ENCODE measurements at regions not wholly inside any gene's neighbourhood (a gene's known extent, or its start where the extent isn't known, plus 50 kb on each side); places are given as distances from the start of the nearest gene placed in this dataset.
"Not testable (repeated sequence)": the region's sequence is repeated elsewhere in the genome, so short reads cannot be mapped to it uniquely, and the experiment has no call there.

GRCh38 chr6:138671351-138671750, 102.2 kb upstream of the CCDC28A start:
- Histone ChIP-seq H3K4me1 (ENCODE audit: low read depth, poor library complexity, severe bottlenecking) (no peaks in the 10 kb centered on the region), H3K36me3 (ENCODE audit: insufficient read depth) (no peaks in the 10 kb centered on the region), H3K79me2 (ENCODE audit: insufficient read depth, low read depth) (no peaks in the 10 kb centered on the region), H2AFZ (ENCODE audit: low read depth) (no peak overlapping the region), H3K9ac (no peak overlapping the region), H3K4me2 (no peak overlapping the region), H3K27me3 (ENCODE audit: insufficient read depth, low read depth) (no peaks in the 10 kb centered on the region), H3K4me3 (IDR thresholded peaks at IDR 0.05; ENCODE audit: insufficient read depth, low read depth, low read length) (no peak overlapping the region), H4K20me1 (ENCODE audit: insufficient read depth) (no peaks in the 10 kb centered on the region), H3K27ac (no peak overlapping the region)
- no peak for TF ChIP-seq CTCF (conservative IDR thresholded peaks at IDR 0.05; ENCODE audit: low read depth, low read length)

GRCh38 chr6:138673346-138674014, 100.1 kb upstream of the CCDC28A start:
- H3K36me3 ChIP-seq (ENCODE audit: insufficient read depth): no peaks in the 10 kb centered on the region
- H2AFZ ChIP-seq (ENCODE audit: low read depth): no peak overlapping the region
- TF ChIP-seq CTCF (conservative IDR thresholded peaks at IDR 0.05; ENCODE audit: low read depth, low read length): no peak
- H4K20me1 ChIP-seq (ENCODE audit: insufficient read depth): no peaks in the 10 kb centered on the region
- no peaks in the 10 kb centered on the region for H3K4me1 ChIP-seq (ENCODE audit: low read depth, poor library complexity, severe bottlenecking)
- no peak overlapping the region for H3K27ac ChIP-seq
- no peaks in the 10 kb centered on the region for H3K79me2 ChIP-seq (ENCODE audit: insufficient read depth, low read depth)
- H3K9ac ChIP-seq: no peak overlapping the region
- no peaks in the 10 kb centered on the region for H3K27me3 ChIP-seq (ENCODE audit: insufficient read depth, low read depth)
- H3K4me2 ChIP-seq: no peak overlapping the region
- H3K4me3 ChIP-seq (IDR thresholded peaks at IDR 0.05; ENCODE audit: insufficient read depth, low read depth, low read length): no peak overlapping the region

GRCh38 chr6:138674444-138674843, 99.1 kb upstream of the CCDC28A start:
- H3K27ac ChIP-seq; H3K4me1 ChIP-seq (ENCODE audit: low read depth, poor library complexity, severe bottlenecking); H3K4me3 ChIP-seq (IDR thresholded peaks at IDR 0.05; ENCODE audit: insufficient read depth, low read depth, low read length); H2AFZ ChIP-seq (ENCODE audit: low read depth); H3K9ac ChIP-seq; H3K4me2 ChIP-seq; H3K79me2 ChIP-seq (ENCODE audit: insufficient read depth, low read depth); H4K20me1 ChIP-seq (ENCODE audit: insufficient read depth); H3K27me3 ChIP-seq (ENCODE audit: insufficient read depth, low read depth); H3K36me3 ChIP-seq (ENCODE audit: insufficient read depth): not testable (repeated sequence)

- Histone ChIP-seq H3K36me3 (ENCODE audit: insufficient read depth) (no peaks in the 10 kb centered on the region), H3K4me1 (ENCODE audit: low read depth, poor library complexity, severe bottlenecking) (no peaks in the 10 kb centered on the region), H4K20me1 (ENCODE audit: insufficient read depth) (no peaks in the 10 kb centered on the region), H3K27me3 (ENCODE audit: insufficient read depth, low read depth) (no peaks in the 10 kb centered on the region), H3K79me2 (ENCODE audit: insufficient read depth, low read depth) (no peaks in the 10 kb centered on the region), H3K4me2 (no peak overlapping the region), H3K9ac (no peak overlapping the region), H3K27ac (no peak overlapping the region), H2AFZ (ENCODE audit: low read depth) (no peak overlapping the region), H3K4me3 (IDR thresholded peaks at IDR 0.05; ENCODE audit: insufficient read depth, low read depth, low read length) (no peak overlapping the region)
- no peak for TF ChIP-seq CTCF (conservative IDR thresholded peaks at IDR 0.05; ENCODE audit: low read depth, low read length)
These were observed 96.0 kb upstream of the CCDC28A start for GRCh38 chr6:138677538-138677937.

- Histone ChIP-seq H3K27me3 (ENCODE audit: insufficient read depth, low read depth) (no peaks in the 10 kb centered on the region), H3K4me3 (IDR thresholded peaks at IDR 0.05; ENCODE audit: insufficient read depth, low read depth, low read length) (no peak overlapping the region), H2AFZ (ENCODE audit: low read depth) (no peak overlapping the region), H4K20me1 (ENCODE audit: insufficient read depth) (no peaks in the 10 kb centered on the region), H3K79me2 (ENCODE audit: insufficient read depth, low read depth) (no peaks in the 10 kb centered on the region), H3K4me1 (ENCODE audit: low read depth, poor library complexity, severe bottlenecking) (no peaks in the 10 kb centered on the region), H3K4me2 (no peak overlapping the region), H3K36me3 (ENCODE audit: insufficient read depth) (no peaks in the 10 kb centered on the region), H3K27ac (no peak overlapping the region), H3K9ac (no peak overlapping the region)
- no peak for TF ChIP-seq CTCF (conservative IDR thresholded peaks at IDR 0.05; ENCODE audit: low read depth, low read length)
These were observed 95.4 kb upstream of the CCDC28A start for GRCh38 chr6:138678168-138678567.

Measured in KMS-11 (cell line).